OCI-LY1 (cell line): ENCODE measurements at regions not wholly inside any gene's neighbourhood (a gene's known extent, or its start where the extent isn't known, plus 50 kb on each side); places are given as distances from the start of the nearest gene placed in this dataset.

ENCODE experiments used
- EZH2 ChIP-seq: fragments of 200-600 bp; sonication (generic), shearing (Covaris generic); IDR thresholded peaks from 2 replicates; pipeline ENCODE4 v1.8.0; 2017; ENCODE audit warnings: borderline replicate concordance, mixed run types, mild to moderate bottlenecking, antibody characterized with exemption, low read length, moderate library complexity, mixed read lengths
- TF ChIP-seq, protein P1 (sequence below): fragments of 200-600 bp; sonication (generic), shearing (Covaris generic); IDR thresholded peaks from 2 replicates; pipeline ENCODE4 v1.5.1; 2017; ENCODE audit warnings: mild to moderate bottlenecking, antibody characterized with exemption, low read length, moderate library complexity, mixed read lengths

DNA sequence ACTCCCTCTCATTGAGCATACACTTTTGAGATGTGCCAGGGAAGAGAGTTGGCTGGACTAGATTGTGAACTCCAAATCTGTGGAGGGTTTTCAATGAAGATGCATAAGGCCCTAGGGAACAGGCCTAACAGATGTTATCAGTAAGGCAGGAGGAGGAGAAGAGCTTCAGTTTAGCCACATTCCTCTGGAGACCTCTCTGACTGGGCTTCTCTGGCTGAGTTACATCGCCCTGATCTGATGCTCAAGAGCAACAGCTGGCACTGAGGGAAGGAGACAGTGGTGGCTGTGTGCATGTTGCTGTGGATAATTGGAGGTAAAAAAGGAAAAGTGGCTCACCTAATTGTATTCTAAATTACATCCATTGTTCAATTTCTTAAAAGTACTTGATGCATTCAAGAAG lies 206.4 kb upstream of the CFAP20DC start:
- TF ChIP-seq EZH2 = no peak
- TF ChIP-seq, protein P1, sequence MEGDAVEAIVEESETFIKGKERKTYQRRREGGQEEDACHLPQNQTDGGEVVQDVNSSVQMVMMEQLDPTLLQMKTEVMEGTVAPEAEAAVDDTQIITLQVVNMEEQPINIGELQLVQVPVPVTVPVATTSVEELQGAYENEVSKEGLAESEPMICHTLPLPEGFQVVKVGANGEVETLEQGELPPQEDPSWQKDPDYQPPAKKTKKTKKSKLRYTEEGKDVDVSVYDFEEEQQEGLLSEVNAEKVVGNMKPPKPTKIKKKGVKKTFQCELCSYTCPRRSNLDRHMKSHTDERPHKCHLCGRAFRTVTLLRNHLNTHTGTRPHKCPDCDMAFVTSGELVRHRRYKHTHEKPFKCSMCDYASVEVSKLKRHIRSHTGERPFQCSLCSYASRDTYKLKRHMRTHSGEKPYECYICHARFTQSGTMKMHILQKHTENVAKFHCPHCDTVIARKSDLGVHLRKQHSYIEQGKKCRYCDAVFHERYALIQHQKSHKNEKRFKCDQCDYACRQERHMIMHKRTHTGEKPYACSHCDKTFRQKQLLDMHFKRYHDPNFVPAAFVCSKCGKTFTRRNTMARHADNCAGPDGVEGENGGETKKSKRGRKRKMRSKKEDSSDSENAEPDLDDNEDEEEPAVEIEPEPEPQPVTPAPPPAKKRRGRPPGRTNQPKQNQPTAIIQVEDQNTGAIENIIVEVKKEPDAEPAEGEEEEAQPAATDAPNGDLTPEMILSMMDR = no peak
